Vagina (tissue), 2 donors: ENCODE measurements at regions not wholly inside any gene's neighbourhood (a gene's known extent, or its start where the extent isn't known, plus 50 kb on each side); places are given as distances from the start of the nearest gene placed in this dataset.

Experiments
- CTCF ChIP-seq, 3 experiments: fragments of 450-650 bp in 2 of 3; fragments of 200-600 bp in 1 of 3; sonication (generic) in 1 of 3; IDR thresholded peaks; one replicate each; pipeline ENCODE4 v1.5.1; 2017 to 2019; ENCODE audit warnings: antibody characterized with exemption in 3 of 3, mild to moderate bottlenecking in 2 of 3, moderate library complexity in 2 of 3
- POLR2A ChIP-seq, 2 donors: fragments of 450-650 bp; IDR thresholded peaks; one replicate each; pipeline ENCODE4 v1.6.1; 2017; ENCODE audit warnings: antibody characterized with exemption in 2 of 2, mild to moderate bottlenecking in 2 of 2, moderate library complexity in 2 of 2
- POLR2AphosphoS5 ChIP-seq, 2 donors: sonication (generic); formaldehyde crosslinking; IDR thresholded peaks; one replicate each; pipeline ENCODE4 v1.9.0; 2017; ENCODE audit warnings: antibody characterized with exemption in 2 of 2, mild to moderate bottlenecking in 2 of 2, low read depth in 1 of 2; ENCODE audit not compliant: insufficient read depth in 1 of 2

DNA sequence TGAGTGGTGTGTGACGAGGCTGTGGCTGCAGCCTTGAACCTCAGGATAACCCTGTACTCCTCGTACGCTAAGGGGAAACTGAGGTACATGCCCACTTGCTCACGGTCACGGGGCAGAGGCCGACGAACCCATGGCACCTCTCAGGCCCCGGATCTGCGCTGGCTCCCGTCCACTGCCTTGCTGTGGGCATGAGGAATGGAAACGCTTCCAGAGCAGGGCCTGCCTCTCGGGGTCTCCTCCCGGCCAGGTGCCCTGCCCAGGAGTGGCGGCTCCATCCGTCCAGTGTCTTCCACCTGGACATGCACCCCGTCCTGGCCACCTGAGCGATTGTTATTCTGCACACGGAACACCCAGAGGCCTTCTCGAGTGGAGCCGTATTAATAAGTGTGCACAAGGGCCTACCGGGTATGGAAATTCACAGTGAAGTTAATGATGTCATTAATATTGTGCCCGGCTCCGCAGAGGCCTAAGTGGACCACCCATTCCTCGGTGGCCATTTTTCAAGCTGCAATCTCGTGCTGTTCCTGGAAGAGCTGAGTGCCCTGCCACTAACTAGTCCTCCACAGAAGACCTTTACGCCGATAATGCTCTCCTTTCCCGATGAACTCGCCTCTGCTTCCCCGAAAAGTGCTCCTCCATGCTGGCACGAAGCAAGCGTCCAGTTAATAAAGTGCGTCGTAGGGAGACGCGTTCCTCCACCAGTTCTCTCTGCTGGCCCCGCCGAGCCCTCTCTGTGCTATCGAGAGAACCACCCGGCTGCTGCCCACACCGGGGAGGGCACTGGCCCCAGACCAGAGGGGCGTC, 927.9 kb downstream of the BRD1 start:
- no peak for TF ChIP-seq CTCF (IDR thresholded peaks at IDR 0.05)
- TF ChIP-seq POLR2AphosphoS5 (IDR thresholded peaks at IDR 0.05; ENCODE audit: insufficient read depth in 1 of 2, low read depth in 1 of 2): no peak
- TF ChIP-seq POLR2A (IDR thresholded peaks at IDR 0.05): no peak
